Keratinocyte (primary cell): ENCODE measurements at regions not wholly inside any gene's neighbourhood (a gene's known extent, or its start where the extent isn't known, plus 50 kb on each side); places are given as distances from the start of the nearest gene placed in this dataset.

Experiments
- DNase-seq: peaks from one replicate; pipeline ENCODE4 v3.0.0-alpha.2; 2011; ENCODE audit warnings: low read depth, missing footprints, low spot score
- FAIRE-seq: peaks from 2 replicates; lab custom pipeline; 2011; peaks lifted over from hg19 to GRCh38; lab: Jason Lieb, UNC
- H2AFZ ChIP-seq: 2 replicates; pipeline ENCODE4 v1.6.0; 2012; ENCODE audit warnings: low read length, control low read depth, inconsistent platforms; ENCODE audit not compliant: control insufficient read depth
- H3K27ac ChIP-seq: 2 replicates; pipeline ENCODE4 v1.5.1; 2011; ENCODE audit warnings: low read length; ENCODE audit not compliant: control insufficient read depth, insufficient read depth
- H3K27me3 ChIP-seq: 3 replicates; pipeline ENCODE4 v1.6.0; 2011; ENCODE audit warnings: low read length; ENCODE audit not compliant: control insufficient read depth, insufficient read depth; ENCODE audit errors: extremely low read depth
- H3K36me3 ChIP-seq, 2 experiments: 2 replicates in 1 of 2; 3 replicates in 1 of 2; pipeline ENCODE4 v1.5.1; 2011; ENCODE audit warnings: low read length in 2 of 2, mild to moderate bottlenecking in 1 of 2; ENCODE audit not compliant: control insufficient read depth in 2 of 2, insufficient read depth in 2 of 2; ENCODE audit errors: extremely low read depth in 1 of 2
- H3K4me1 ChIP-seq: 3 replicates; pipeline ENCODE4 v1.5.1; 2011; ENCODE audit warnings: low read length; ENCODE audit not compliant: control insufficient read depth, insufficient read depth; ENCODE audit errors: extremely low read depth
- H3K4me2 ChIP-seq: 3 replicates; pipeline ENCODE4 v1.6.0; 2011; ENCODE audit warnings: low read depth, low read length; ENCODE audit not compliant: control insufficient read depth, insufficient read depth; ENCODE audit errors: extremely low read depth
- H3K4me3 ChIP-seq, 3 experiments: fragments of 200-600 bp in 1 of 3; sonication (generic) in 1 of 3; 2 replicates in 2 of 3; 3 replicates in 1 of 3; pipeline ENCODE4 v1.5.1; 2011 to 2016; ENCODE audit warnings: low read length in 3 of 3, mild to moderate bottlenecking in 3 of 3, control low read depth in 2 of 3, inconsistent platforms in 1 of 3, low read depth in 1 of 3, mixed read lengths in 1 of 3, mixed run types in 1 of 3, moderate library complexity in 1 of 3; ENCODE audit not compliant: control insufficient read depth in 2 of 3, insufficient read depth in 2 of 3; ENCODE audit errors: extremely low read depth in 1 of 3
- H3K79me2 ChIP-seq: 2 replicates; pipeline ENCODE4 v1.6.0; 2012; ENCODE audit warnings: low read length; ENCODE audit not compliant: control insufficient read depth, insufficient read depth
- H3K9ac ChIP-seq: 3 replicates; pipeline ENCODE4 v1.6.0; 2011; ENCODE audit warnings: low read length; ENCODE audit not compliant: control insufficient read depth, insufficient read depth; ENCODE audit errors: extremely low read depth
- H3K9me1 ChIP-seq: 3 replicates; pipeline ENCODE4 v1.6.0; 2011; ENCODE audit warnings: low read length; ENCODE audit not compliant: control insufficient read depth, insufficient read depth; ENCODE audit errors: extremely low read depth
- H3K9me3 ChIP-seq: 2 replicates; pipeline ENCODE4 v1.5.1; 2012; ENCODE audit warnings: low read depth, low read length; ENCODE audit not compliant: control insufficient read depth
- H4K20me1 ChIP-seq: 3 replicates; pipeline ENCODE4 v1.6.0; 2011; ENCODE audit warnings: low read length; ENCODE audit not compliant: control insufficient read depth, insufficient read depth; ENCODE audit errors: extremely low read depth
- CTCF ChIP-seq, 3 experiments: IDR thresholded peaks in 1 of 3; conservative IDR thresholded peaks in 1 of 3; optimal IDR thresholded peaks in 1 of 3; 2 replicates in 2 of 3; 3 replicates in 1 of 3; pipeline versions ENCODE3 to v1.5.1; 2011; ENCODE audit warnings: low read length in 3 of 3, mild to moderate bottlenecking in 3 of 3, moderate library complexity in 2 of 3, control low read depth in 1 of 3, inconsistent platforms in 1 of 3; ENCODE audit not compliant: insufficient read depth in 2 of 3; ENCODE audit errors: extremely low read depth in 1 of 3
- EZH2 ChIP-seq: IDR thresholded peaks from one replicate; pipeline ENCODE4 v1.6.1; 2012; ENCODE audit warnings: inconsistent platforms, mild to moderate bottlenecking, low read length, moderate library complexity
- dilution Hi-C: fragments of 300-500 bp; cut with MboI; formaldehyde crosslinking; loops from one replicate; pipeline ENCODE4 v1.7.0; 2020; ENCODE audit warnings: low sequenced_read_pairs; ENCODE audit not compliant: extremely low pct_ligation_motif_present

DNA sequence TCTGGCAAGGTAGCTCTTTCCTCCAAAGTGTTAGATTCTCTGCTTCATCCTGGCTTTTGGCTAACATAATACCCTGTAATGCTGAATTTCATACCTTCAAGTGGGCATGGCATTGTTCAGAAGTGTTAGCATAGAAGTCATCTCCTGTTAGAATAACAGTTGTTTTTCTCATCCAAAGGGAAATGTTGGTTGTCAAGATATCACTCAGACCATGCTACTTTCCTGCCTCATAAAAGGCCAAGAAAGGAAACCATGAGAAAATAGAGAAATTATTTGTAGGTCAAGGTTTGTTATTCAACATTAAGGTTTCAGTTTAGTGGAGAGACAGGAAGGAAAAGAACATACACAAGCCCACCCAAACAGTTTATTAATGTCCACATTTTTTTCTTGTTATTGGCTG, 472.5 kb downstream of the ARHGEF28 start:
- Histone ChIP-seq H3K4me2 (no peak overlapping the region), H3K9ac (no peak overlapping the region), H3K9me1 (no peaks in the 10 kb centered on the region), H2AFZ (no peak overlapping the region), H3K4me3 (no peak overlapping the region), H3K36me3 (no peaks in the 10 kb centered on the region), H4K20me1 (no peaks in the 10 kb centered on the region), H3K4me1 (no peaks in the 10 kb centered on the region), H3K9me3 (peaks cover 2% of the 10 kb centered on the region), H3K79me2 (no peaks in the 10 kb centered on the region), H3K27ac (no peak overlapping the region), H3K27me3 (no peaks in the 10 kb centered on the region)
- FAIRE-seq (no peak), DNase-seq (no peak)
- dilution Hi-C loops: no loop called here
- TF ChIP-seq CTCF (optimal IDR thresholded peaks at IDR 0.05 in 1 of 3, IDR thresholded peaks at IDR 0.05 in 1 of 3, conservative IDR thresholded peaks at IDR 0.05 in 1 of 3; ENCODE audit: extremely low read depth in 1 of 3, insufficient read depth in 2 of 3, low read length in 3 of 3): no peak
- TF ChIP-seq EZH2: no peak

- H3K4me3 ChIP-seq: no peak overlapping the region
- peaks cover 2% of the 10 kb centered on the region for H3K9me3 ChIP-seq
- H3K27me3 ChIP-seq: no peaks in the 10 kb centered on the region
- no peak overlapping the region for H3K9ac ChIP-seq
- H3K36me3 ChIP-seq: no peaks in the 10 kb centered on the region
- H3K9me1 ChIP-seq: no peaks in the 10 kb centered on the region
- H4K20me1 ChIP-seq: no peaks in the 10 kb centered on the region
- TF ChIP-seq CTCF (optimal IDR thresholded peaks at IDR 0.05 in 1 of 3, IDR thresholded peaks at IDR 0.05 in 1 of 3, conservative IDR thresholded peaks at IDR 0.05 in 1 of 3; ENCODE audit: extremely low read depth in 1 of 3, insufficient read depth in 2 of 3, low read length in 3 of 3) (no peak), EZH2 (no peak)
- no peak overlapping the region for H2AFZ ChIP-seq
- H3K4me1 ChIP-seq: no peaks in the 10 kb centered on the region
- H3K79me2 ChIP-seq: no peaks in the 10 kb centered on the region
- H3K4me2 ChIP-seq: no peak overlapping the region
- dilution Hi-C loops: no loop called here
- FAIRE-seq (no peak), DNase-seq (no peak)
- H3K27ac ChIP-seq: no peak overlapping the region
Measured at GRCh38 chr5:74096325-74096724, 470.3 kb downstream of the ARHGEF28 start.
